ENCODE measurements at regions not wholly inside any gene's neighbourhood (a gene's known extent, or its start where the extent isn't known, plus 50 kb on each side); places are given as distances from the start of the nearest gene placed in this dataset.

GRCh38 chr18:43934322-43934721 is 657.0 kb upstream of the SYT4 start:
- DNase-seq (ENCODE audit: low read depth, low spot score) = no peak
- Histone ChIP-seq H3K9me3 (ENCODE audit: control insufficient read depth, low read depth, low read length) (no peaks in the 10 kb centered on the region), H3K4me3 (ENCODE audit: control insufficient read depth in 2 of 3, extremely low read depth in 1 of 3, insufficient read depth in 2 of 3, low read depth in 1 of 3, low read length in 3 of 3) (no peak overlapping the region), H3K27me3 (ENCODE audit: control insufficient read depth, extremely low read depth, insufficient read depth, low read length) (no peaks in the 10 kb centered on the region), H4K20me1 (ENCODE audit: control insufficient read depth, extremely low read depth, insufficient read depth, low read length) (no peaks in the 10 kb centered on the region), H3K4me2 (ENCODE audit: control insufficient read depth, extremely low read depth, insufficient read depth, low read depth, low read length) (no peak overlapping the region), H3K9me1 (ENCODE audit: control insufficient read depth, extremely low read depth, insufficient read depth, low read length) (no peaks in the 10 kb centered on the region), H3K79me2 (ENCODE audit: control insufficient read depth, insufficient read depth, low read length) (no peaks in the 10 kb centered on the region), H3K27ac (ENCODE audit: control insufficient read depth, insufficient read depth, low read length) (no peak overlapping the region), H3K4me1 (ENCODE audit: control insufficient read depth, extremely low read depth, insufficient read depth, low read length) (no peaks in the 10 kb centered on the region), H3K9ac (ENCODE audit: control insufficient read depth, extremely low read depth, insufficient read depth, low read length) (no peak overlapping the region), H3K36me3 (ENCODE audit: control insufficient read depth in 2 of 2, extremely low read depth in 1 of 2, insufficient read depth in 2 of 2, low read length in 2 of 2) (no peaks in the 10 kb centered on the region), H2AFZ (ENCODE audit: control insufficient read depth, low read length) (no peak overlapping the region)
- no peak for FAIRE-seq
- dilution Hi-C loops (cut with MboI; ENCODE audit: extremely low pct_ligation_motif_present, low sequenced_read_pairs) = no loop called here
- no peak for TF ChIP-seq EZH2 (IDR thresholded peaks at IDR 0.05; ENCODE audit: low read length)
- TF ChIP-seq CTCF (optimal IDR thresholded peaks at IDR 0.05 in 1 of 3, IDR thresholded peaks at IDR 0.05 in 1 of 3, conservative IDR thresholded peaks at IDR 0.05 in 1 of 3; ENCODE audit: extremely low read depth in 1 of 3, insufficient read depth in 2 of 3, low read length in 3 of 3) = no peak

GRCh38 chr18:43934781-43935471 is 657.6 kb upstream of the SYT4 start:
- DNase-seq (ENCODE audit: low read depth, low spot score) (no peak), FAIRE-seq (no peak)
- Histone ChIP-seq H3K9ac (ENCODE audit: control insufficient read depth, extremely low read depth, insufficient read depth, low read length) (no peak overlapping the region), H3K9me1 (ENCODE audit: control insufficient read depth, extremely low read depth, insufficient read depth, low read length) (no peaks in the 10 kb centered on the region), H3K4me1 (ENCODE audit: control insufficient read depth, extremely low read depth, insufficient read depth, low read length) (no peaks in the 10 kb centered on the region), H2AFZ (ENCODE audit: control insufficient read depth, low read length) (no peak overlapping the region), H3K27ac (ENCODE audit: control insufficient read depth, insufficient read depth, low read length) (no peak overlapping the region), H3K36me3 (ENCODE audit: control insufficient read depth in 2 of 2, extremely low read depth in 1 of 2, insufficient read depth in 2 of 2, low read length in 2 of 2) (no peaks in the 10 kb centered on the region), H4K20me1 (ENCODE audit: control insufficient read depth, extremely low read depth, insufficient read depth, low read length) (no peaks in the 10 kb centered on the region), H3K79me2 (ENCODE audit: control insufficient read depth, insufficient read depth, low read length) (no peaks in the 10 kb centered on the region), H3K4me2 (ENCODE audit: control insufficient read depth, extremely low read depth, insufficient read depth, low read depth, low read length) (no peak overlapping the region), H3K4me3 (ENCODE audit: control insufficient read depth in 2 of 3, extremely low read depth in 1 of 3, insufficient read depth in 2 of 3, low read depth in 1 of 3, low read length in 3 of 3) (no peak overlapping the region), H3K9me3 (ENCODE audit: control insufficient read depth, low read depth, low read length) (no peaks in the 10 kb centered on the region), H3K27me3 (ENCODE audit: control insufficient read depth, extremely low read depth, insufficient read depth, low read length) (no peaks in the 10 kb centered on the region)
- dilution Hi-C loops (cut with MboI; ENCODE audit: extremely low pct_ligation_motif_present, low sequenced_read_pairs) = no loop called here
- no peak for TF ChIP-seq CTCF (optimal IDR thresholded peaks at IDR 0.05 in 1 of 3, IDR thresholded peaks at IDR 0.05 in 1 of 3, conservative IDR thresholded peaks at IDR 0.05 in 1 of 3; ENCODE audit: extremely low read depth in 1 of 3, insufficient read depth in 2 of 3, low read length in 3 of 3)
- TF ChIP-seq EZH2 (IDR thresholded peaks at IDR 0.05; ENCODE audit: low read length) = no peak

All from keratinocyte (primary cell).